Common myeloid progenitor, CD34-positive (primary cell): ENCODE measurements at regions not wholly inside any gene's neighbourhood (a gene's known extent, or its start where the extent isn't known, plus 50 kb on each side); places are given as distances from the start of the nearest gene placed in this dataset.

Experiments used
- CTCF ChIA-PET: fragments of 350-600 bp; sonication (Branson Sonifier 250); formaldehyde crosslinking; loops from one replicate; lab custom pipeline; 2021; ENCODE audit warnings: antibody characterized with exemption; lab: Charles Lee
- POLR2A ChIA-PET: fragments of 350-600 bp; sonication (Branson Sonifier 250); formaldehyde crosslinking; loops from one replicate; lab custom pipeline; 2021; ENCODE audit warnings: antibody characterized with exemption; lab: Charles Lee
- DNase-seq, 3 donors: peaks; one replicate each; pipeline versions ENCODE4 v3.0.0 to v3.0.0-alpha.2; 2013
- H3K27ac ChIP-seq, 2 experiments: 1 replicate in 1 of 2; 2 replicates in 1 of 2; pipeline ENCODE4 v1.7.0; 2013; ENCODE audit warnings: inconsistent platforms in 2 of 2, low read length in 2 of 2, mild to moderate bottlenecking in 2 of 2, low read depth in 1 of 2, moderate library complexity in 1 of 2; ENCODE audit not compliant: severe bottlenecking in 2 of 2, insufficient read depth in 1 of 2, poor library complexity in 1 of 2
- H3K27me3 ChIP-seq, 5 experiments: replicated peaks in 2 of 5; 1 replicate in 3 of 5; 2 replicates in 2 of 5; pipeline versions ENCODE4 v1.6.1 to v1.7.0; 2013; ENCODE audit warnings: low read length in 4 of 5, mild to moderate bottlenecking in 2 of 5, moderate library complexity in 2 of 5, inconsistent platforms in 1 of 5; ENCODE audit not compliant: insufficient read depth in 5 of 5, control insufficient read depth in 4 of 5
- H3K36me3 ChIP-seq, 4 experiments: 1 replicate in 2 of 4; 2 replicates in 2 of 4; pipeline versions ENCODE4 v1.6.1 to v1.7.0; 2013; ENCODE audit warnings: low read length in 3 of 4, control low read depth in 1 of 4, mild to moderate bottlenecking in 1 of 4; ENCODE audit not compliant: control insufficient read depth in 4 of 4, insufficient read depth in 4 of 4
- H3K4me1 ChIP-seq, 4 experiments: 1 replicate in 3 of 4; 2 replicates in 1 of 4; pipeline versions ENCODE4 v1.6.1 to v1.7.1; 2013; ENCODE audit warnings: low read length in 3 of 4, mild to moderate bottlenecking in 3 of 4, control low read depth in 1 of 4, inconsistent platforms in 1 of 4, moderate library complexity in 1 of 4; ENCODE audit not compliant: control insufficient read depth in 4 of 4, insufficient read depth in 4 of 4; ENCODE audit errors: control extremely low read depth in 1 of 4
- H3K4me3 ChIP-seq, 7 experiments: 1 replicate in 4 of 7; 2 replicates in 3 of 7; pipeline versions ENCODE4 v1.5.1 to v1.7.0; 2013; ENCODE audit warnings: mild to moderate bottlenecking in 7 of 7, low read length in 6 of 7, moderate library complexity in 6 of 7, inconsistent platforms in 2 of 7, low read depth in 2 of 7, control low read depth in 1 of 7; ENCODE audit not compliant: insufficient read depth in 4 of 7, control insufficient read depth in 1 of 7; ENCODE audit errors: extremely low read depth in 1 of 7
- H3K9me3 ChIP-seq, 5 experiments: 1 replicate in 4 of 5; 2 replicates in 1 of 5; pipeline versions ENCODE4 v1.6.1 to v1.7.1; 2013; ENCODE audit warnings: low read length in 4 of 5, mild to moderate bottlenecking in 2 of 5, inconsistent platforms in 1 of 5, low read depth in 1 of 5, moderate library complexity in 1 of 5; ENCODE audit not compliant: control insufficient read depth in 4 of 5, insufficient read depth in 2 of 5; ENCODE audit errors: control extremely low read depth in 1 of 5
- WGBS: methylation state at CpG from one replicate; pipeline ENCODE4 v1.1.5; 2013; ENCODE audit not compliant: insufficient coverage; 5-methylcytosine and 5-hydroxymethylcytosine counted together

GRCh38 chr13:40401911-40402776 lies 264.3 kb downstream of the FOXO1 start:
- peak; percentile 88 to 98 (median 97) for DNase-seq

GRCh38 chr13:40402931-40403431 lies 263.5 kb downstream of the FOXO1 start:
- H3K27me3 ChIP-seq, result no peaks in the 10 kb centered on the region
- DNase-seq, result no peak
- 83% methylated on average over 9 of the region's 9 CpGs for WGBS
- no peaks in the 10 kb centered on the region for H3K36me3 ChIP-seq
- ChIA-PET POLR2A (no interaction called here), CTCF (interaction anchor here (1.0 to 1.3 kb wide), 2 partner anchors 21 to 32 kb away, joined by 3 read pairs; no protein-coding TSS in a partner anchor)
- H3K27ac ChIP-seq, result no peak overlapping the region
- H3K4me1 ChIP-seq, result peaks cover 5 to 25% (median 14%) of the 10 kb centered on the region in 4 experiments
- no peaks in the 10 kb centered on the region for H3K9me3 ChIP-seq
- peak overlapping the region in 1 of 7 experiments; percentile 39 for H3K4me3 ChIP-seq

More at GRCh38 chr13:40401911-40402776, 264.3 kb downstream of the FOXO1 start:
- H3K27ac ChIP-seq, result no peak overlapping the region
- no peaks in the 10 kb centered on the region for H3K9me3 ChIP-seq
- peak overlapping the region in 4 of 7 experiments; percentile 16 to 39 (median 38) for H3K4me3 ChIP-seq
- H3K36me3 ChIP-seq, result no peaks in the 10 kb centered on the region
- no peaks in the 10 kb centered on the region for H3K27me3 ChIP-seq
- peaks cover 5 to 25% (median 14%) of the 10 kb centered on the region in 4 experiments for H3K4me1 ChIP-seq
- CTCF ChIA-PET, result interaction anchor here (1.3 kb wide), 1 partner anchor 21 kb away, joined by 3 read pairs; no protein-coding TSS in a partner anchor
- POLR2A ChIA-PET, result no interaction called here
- WGBS, result 30% methylated on average over 6 of the region's 13 CpGs

GRCh38 chr13:40403509-40404241 lies 262.8 kb downstream of the FOXO1 start:
- POLR2A ChIA-PET, result no interaction called here
- WGBS, result over 99% methylated on average over 15 of the region's 17 CpGs
- Histone ChIP-seq H3K4me1 (peaks cover 5 to 25% (median 14%) of the 10 kb centered on the region in 4 experiments), H3K4me3 (no peak overlapping the region), H3K9me3 (no peaks in the 10 kb centered on the region), H3K36me3 (no peaks in the 10 kb centered on the region), H3K27ac (no peak overlapping the region), H3K27me3 (no peaks in the 10 kb centered on the region)
- DNase-seq, result no peak
- CTCF ChIA-PET, result interaction anchor here (1.0 kb wide), 1 partner anchor 31 kb away, joined by 3 read pairs; no protein-coding TSS in a partner anchor

GRCh38 chr13:40404407-40404806 lies 262.0 kb downstream of the FOXO1 start:
- ChIA-PET POLR2A (no interaction called here), CTCF (no interaction called here)
- H3K27ac ChIP-seq, result no peak overlapping the region
- DNase-seq, result no peak
- H3K9me3 ChIP-seq, result no peaks in the 10 kb centered on the region
- H3K36me3 ChIP-seq, result no peaks in the 10 kb centered on the region
- 100% methylated on average over 6 of the region's 6 CpGs for WGBS
- H3K4me3 ChIP-seq, result no peak overlapping the region
- H3K4me1 ChIP-seq, result peaks cover 5 to 25% (median 14%) of the 10 kb centered on the region in 4 experiments
- H3K27me3 ChIP-seq, result no peaks in the 10 kb centered on the region

GRCh38 chr13:40404967-40405716 lies 261.3 kb downstream of the FOXO1 start:
- DNase-seq, result no peak
- Histone ChIP-seq H3K27ac (no peak overlapping the region), H3K9me3 (peaks cover 0 to 1% (median 0%) of the 10 kb centered on the region in 5 experiments), H3K4me1 (peaks cover 5 to 25% (median 14%) of the 10 kb centered on the region in 4 experiments), H3K27me3 (no peaks in the 10 kb centered on the region), H3K36me3 (no peaks in the 10 kb centered on the region), H3K4me3 (no peak overlapping the region)
- CTCF ChIA-PET, result no interaction called here
- WGBS, result 100% methylated on average over 4 of the region's 4 CpGs
- POLR2A ChIA-PET, result no interaction called here

- DNase-seq, result no peak
- no peaks in the 10 kb centered on the region for H3K36me3 ChIP-seq
- no peaks in the 10 kb centered on the region for H3K27me3 ChIP-seq
- no peak overlapping the region for H3K4me3 ChIP-seq
- ChIA-PET CTCF (no interaction called here), POLR2A (no interaction called here)
- 92% methylated on average over 6 of the region's 6 CpGs for WGBS
- H3K9me3 ChIP-seq, result peaks cover 0 to 9% (median 7%) of the 10 kb centered on the region in 5 experiments
- no peak overlapping the region for H3K27ac ChIP-seq
- peaks cover 5 to 18% (median 13%) of the 10 kb centered on the region in 4 experiments for H3K4me1 ChIP-seq
Measured at GRCh38 chr13:40406405-40407120, 259.9 kb downstream of the FOXO1 start.
